22Rv1 (cell line): ENCODE measurements at regions not wholly inside any gene's neighbourhood (a gene's known extent, or its start where the extent isn't known, plus 50 kb on each side); places are given as distances from the start of the nearest gene placed in this dataset.
"Not testable (repeated sequence)": the region's sequence is repeated elsewhere in the genome, so short reads cannot be mapped to it uniquely, and the experiment has no call there.

Experiments
- H3K27ac ChIP-seq: fragments of 450-650 bp; 2 replicates; pipeline ENCODE4 v1.5.1; 2017
- ZFX ChIP-seq: fragments of 450-650 bp; IDR thresholded peaks from 2 replicates; pipeline ENCODE4 v1.6.1; 2017; ENCODE audit warnings: antibody characterized with exemption, borderline replicate concordance
- TF ChIP-seq, protein P1 (sequence below): fragments of 450-650 bp; IDR thresholded peaks from 2 replicates; pipeline ENCODE4 v1.5.1; 2017; ENCODE audit warnings: mild to moderate bottlenecking

GRCh38 chr10:35881320-35881719 lies 239.2 kb upstream of the FZD8 start:
- no peak for TF ChIP-seq ZFX
- TF ChIP-seq, protein P1, sequence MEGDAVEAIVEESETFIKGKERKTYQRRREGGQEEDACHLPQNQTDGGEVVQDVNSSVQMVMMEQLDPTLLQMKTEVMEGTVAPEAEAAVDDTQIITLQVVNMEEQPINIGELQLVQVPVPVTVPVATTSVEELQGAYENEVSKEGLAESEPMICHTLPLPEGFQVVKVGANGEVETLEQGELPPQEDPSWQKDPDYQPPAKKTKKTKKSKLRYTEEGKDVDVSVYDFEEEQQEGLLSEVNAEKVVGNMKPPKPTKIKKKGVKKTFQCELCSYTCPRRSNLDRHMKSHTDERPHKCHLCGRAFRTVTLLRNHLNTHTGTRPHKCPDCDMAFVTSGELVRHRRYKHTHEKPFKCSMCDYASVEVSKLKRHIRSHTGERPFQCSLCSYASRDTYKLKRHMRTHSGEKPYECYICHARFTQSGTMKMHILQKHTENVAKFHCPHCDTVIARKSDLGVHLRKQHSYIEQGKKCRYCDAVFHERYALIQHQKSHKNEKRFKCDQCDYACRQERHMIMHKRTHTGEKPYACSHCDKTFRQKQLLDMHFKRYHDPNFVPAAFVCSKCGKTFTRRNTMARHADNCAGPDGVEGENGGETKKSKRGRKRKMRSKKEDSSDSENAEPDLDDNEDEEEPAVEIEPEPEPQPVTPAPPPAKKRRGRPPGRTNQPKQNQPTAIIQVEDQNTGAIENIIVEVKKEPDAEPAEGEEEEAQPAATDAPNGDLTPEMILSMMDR = no peak
- H3K27ac ChIP-seq = no peak overlapping the region

DNA sequence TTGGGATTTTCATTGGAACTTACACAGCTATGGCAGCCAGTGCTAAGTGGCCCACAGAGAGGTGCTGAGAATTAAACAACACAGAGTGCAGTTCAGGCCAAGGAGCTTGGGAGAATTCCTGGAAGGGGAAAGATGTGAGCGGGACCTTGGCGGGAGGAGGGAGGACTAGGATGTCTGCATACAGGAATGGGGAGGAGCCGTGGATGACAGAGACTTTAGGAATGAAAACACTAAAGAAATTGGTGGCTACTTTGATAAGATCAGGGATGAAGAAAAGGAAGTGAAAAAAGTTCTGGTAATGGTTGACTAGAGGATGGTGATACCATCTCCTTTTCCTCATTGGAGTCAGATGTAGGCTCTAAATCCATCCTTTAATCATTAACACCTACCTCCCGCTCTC lies 234.2 kb upstream of the FZD8 start:
- TF ChIP-seq ZFX = no peak
- TF ChIP-seq, protein P1 = no peak
- no peak overlapping the region for H3K27ac ChIP-seq

GRCh38 chr10:35875016-35875676 lies 233.1 kb upstream of the FZD8 start:
- H3K27ac ChIP-seq = no peak overlapping the region
- TF ChIP-seq ZFX = no peak
- TF ChIP-seq, protein P1 = no peak

DNA sequence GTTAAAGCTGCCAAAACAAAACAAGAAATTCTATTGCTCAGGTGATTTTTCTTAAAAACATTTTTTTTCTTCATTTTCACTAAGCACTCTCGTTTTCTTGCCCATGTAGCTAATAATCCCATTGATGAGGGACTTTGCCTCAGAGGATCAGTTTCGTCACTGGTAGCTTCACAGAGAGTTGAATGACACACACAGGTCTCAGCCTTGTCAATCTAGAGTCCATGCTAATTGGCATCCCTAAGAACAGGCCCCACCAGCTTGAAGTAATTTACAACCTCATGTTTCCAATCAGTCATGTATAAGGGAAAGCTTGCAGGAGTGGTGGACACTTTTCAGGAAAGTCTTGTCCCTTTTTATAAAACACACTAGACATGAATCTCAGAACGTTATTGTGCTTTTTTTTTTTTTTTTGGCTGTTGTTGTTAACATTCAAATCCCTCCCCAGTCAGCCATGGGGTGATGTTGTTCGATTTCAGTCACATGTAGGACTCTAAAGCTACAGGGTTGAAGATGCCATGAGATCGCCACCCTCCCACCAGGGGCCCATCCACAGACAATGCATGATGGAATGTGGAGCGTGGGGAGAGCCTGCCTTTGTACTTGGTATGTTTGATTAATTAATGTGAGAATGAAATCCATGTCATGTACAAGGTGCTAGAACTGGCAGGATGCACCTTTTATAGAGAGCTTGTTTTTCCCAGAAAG lies 232.4 kb upstream of the FZD8 start:
- no peak overlapping the region for H3K27ac ChIP-seq
- TF ChIP-seq, protein P1 = no peak
- TF ChIP-seq ZFX = no peak

DNA sequence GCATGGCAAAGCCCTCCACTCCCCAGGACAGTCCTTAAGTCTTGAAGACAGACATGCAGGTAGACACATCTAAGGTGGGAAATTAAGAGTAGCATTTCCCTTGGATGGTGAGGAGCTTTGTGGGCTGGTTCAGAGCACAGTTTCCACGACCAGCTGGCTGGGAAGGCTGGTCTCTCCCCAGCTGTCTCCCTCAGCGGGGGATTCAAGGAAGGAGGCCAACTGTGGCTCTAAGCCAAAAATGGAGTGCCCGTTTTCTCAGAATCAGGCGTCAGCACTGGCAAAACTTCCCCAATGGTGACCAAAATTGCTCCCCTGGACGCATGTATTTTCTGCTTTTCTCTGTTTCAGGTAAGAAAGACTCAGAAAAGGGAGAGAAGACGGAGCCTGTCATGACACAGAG lies 230.6 kb upstream of the FZD8 start:
- no peak overlapping the region for H3K27ac ChIP-seq

GRCh38 chr10:35870665-35871310 lies 228.7 kb upstream of the FZD8 start:
- no peak overlapping the region for H3K27ac ChIP-seq
- no peak for TF ChIP-seq ZFX
- TF ChIP-seq, protein P1 = no peak

More for the DNA sequence above, 230.6 kb upstream of the FZD8 start:
- no peak for TF ChIP-seq ZFX
- TF ChIP-seq, protein P1 = no peak

- H3K27ac ChIP-seq = not testable (repeated sequence)
These were observed 216.7 kb upstream of the FZD8 start for GRCh38 chr10:35858676-35859283.
